K562 (cell line): ENCODE measurements at regions not wholly inside any gene's neighbourhood (a gene's known extent, or its start where the extent isn't known, plus 50 kb on each side); places are given as distances from the start of the nearest gene placed in this dataset.

ENCODE experiments used
- ATAC-seq: fragments of 200-7000 bp; cut with Tn5 transposase; 3 replicates; pipeline ENCODE4 v1.9.1; 2020; ENCODE audit warnings: moderate library complexity
- BruUV-seq: library from RNA; stranded (reverse); fragments of 400-500 nt; replicated peaks from 2 replicates; lab custom pipeline; 2021; lab: Mats Ljungman, UMichigan
- CTCF ChIA-PET: fragments of 300-600 bp; formaldehyde crosslinking; extraction: SDS; loops from one replicate; lab custom pipeline; 2021; ENCODE audit warnings: low intra/inter-chr PET ratio; lab: Yijun Ruan, JAX
- POLR2A ChIA-PET: fragments of 300-600, 350-650 bp; sonication (Branson Sonifier 250); formaldehyde crosslinking; extraction: SDS; loops from one replicate; lab custom pipeline; 2021; ENCODE audit warnings: antibody characterized with exemption, inconsistent platforms; lab: Yijun Ruan, JAX
- DNase-seq, 4 experiments: peaks; one replicate each; pipeline versions ENCODE4 v3.0.0 to v3.0.0-alpha.2; 2011 to 2018; ENCODE audit warnings: low spot score in 3 of 4, mixed read lengths in 3 of 4; ENCODE audit errors: extremely low read depth in 1 of 4
- FAIRE-seq: peaks from 2 replicates; lab custom pipeline; 2011; peaks lifted over from hg19 to GRCh38; lab: Jason Lieb, UNC
- H2AFZ ChIP-seq: 2 replicates; pipeline ENCODE4 v1.6.0; 2011; ENCODE audit warnings: low read depth, low read length, control low read depth, inconsistent platforms
- H3K27ac ChIP-seq: fragments of 200-600 bp; 3 replicates; pipeline ENCODE4 v1.8.0; 2011; ENCODE audit warnings: low read depth, mild to moderate bottlenecking, control low read depth, inconsistent platforms, low read length, moderate library complexity, mixed read lengths; ENCODE audit errors: extremely low read depth
- H3K27me3 ChIP-seq, 2 experiments: fragments of 300-600 bp in 1 of 2; 2 replicates in 1 of 2; 3 replicates in 1 of 2; pipeline versions ENCODE4 v1.6.0 to v1.8.0; 2011; ENCODE audit warnings: inconsistent platforms in 2 of 2, low read length in 2 of 2, mild to moderate bottlenecking in 1 of 2, mixed read lengths in 1 of 2, moderate library complexity in 1 of 2; ENCODE audit not compliant: control insufficient read depth in 2 of 2, insufficient read depth in 2 of 2
- H3K36me3 ChIP-seq: fragments of 300-600 bp; 3 replicates; pipeline ENCODE4 v1.8.0; 2011; ENCODE audit warnings: mild to moderate bottlenecking, low read length, inconsistent platforms; ENCODE audit not compliant: control insufficient read depth, insufficient read depth
- H3K4me1 ChIP-seq, 2 experiments: fragments of 200-600 bp in 1 of 2; replicated peaks in 1 of 2; 2 replicates in 1 of 2; 3 replicates in 1 of 2; pipeline versions ENCODE4 v1.5.1 to v1.8.0; 2011; ENCODE audit warnings: inconsistent platforms in 2 of 2, low read length in 2 of 2, mild to moderate bottlenecking in 1 of 2, mixed read lengths in 1 of 2, moderate library complexity in 1 of 2; ENCODE audit not compliant: control insufficient read depth in 2 of 2, insufficient read depth in 2 of 2
- H3K4me2 ChIP-seq: 2 replicates; pipeline ENCODE4 v1.6.1; 2011; ENCODE audit warnings: low read length, control low read depth, inconsistent platforms, mixed read lengths; ENCODE audit not compliant: insufficient read depth
- H3K4me3 ChIP-seq: fragments of 200-600 bp; sonication (generic), shearing (Covaris generic); 2 replicates; pipeline ENCODE4 v1.5.1; 2016; ENCODE audit warnings: control low read depth, inconsistent platforms
- H3K79me2 ChIP-seq: fragments of 200-600 bp; 3 replicates; pipeline ENCODE4 v1.8.0; 2011; ENCODE audit warnings: low read length, inconsistent platforms; ENCODE audit not compliant: control insufficient read depth, insufficient read depth
- H3K9ac ChIP-seq, 2 experiments: 2 replicates each; pipeline versions ENCODE4 v1.6.0 to v1.6.1; 2011; ENCODE audit warnings: low read depth in 2 of 2, low read length in 2 of 2, control low read depth in 1 of 2, inconsistent platforms in 1 of 2, mild to moderate bottlenecking in 1 of 2, mixed read lengths in 1 of 2; ENCODE audit not compliant: insufficient read depth in 1 of 2
- H3K9me1 ChIP-seq: one replicate; pipeline ENCODE4 v1.6.0; 2011; ENCODE audit warnings: inconsistent platforms, mild to moderate bottlenecking, low read length, moderate library complexity; ENCODE audit not compliant: control insufficient read depth, insufficient read depth
- H3K9me3 ChIP-seq: replicated peaks from 2 replicates; pipeline ENCODE4 v1.5.1; 2011; ENCODE audit warnings: low read depth, low read length, inconsistent platforms; ENCODE audit not compliant: control insufficient read depth, insufficient read depth
- H4K20me1 ChIP-seq: replicated peaks from 2 replicates; pipeline ENCODE4 v1.6.1; 2011; ENCODE audit warnings: low read length, inconsistent platforms, mixed read lengths; ENCODE audit not compliant: control insufficient read depth, insufficient read depth
- E2F8 ChIP-seq: fragments of 450-650 bp; IDR thresholded peaks from 2 replicates; pipeline ENCODE4 v1.7.1; 2018; ENCODE audit warnings: mild to moderate bottlenecking, low read depth; ENCODE audit not compliant: partially characterized antibody
- ELK1 ChIP-seq: sonication (generic); formaldehyde crosslinking; IDR thresholded peaks from 2 replicates; pipeline ENCODE4 v1.8.1; 2022; ENCODE audit warnings: missing genetic modification reagents
- ETS2 ChIP-seq: IDR thresholded peaks from 2 replicates; pipeline ENCODE4 v1.6.1; 2016; ENCODE audit warnings: borderline replicate concordance, missing genetic modification characterization, mild to moderate bottlenecking, moderate library complexity, missing compliant biosample characterization; ENCODE audit not compliant: poor library complexity, severe bottlenecking
- FOXA3 ChIP-seq, 2 experiments: fragments of 450-650 bp in 1 of 2; sonication (generic) in 1 of 2; formaldehyde crosslinking; IDR thresholded peaks in 1 of 2; conservative IDR thresholded peaks in 1 of 2; 2 replicates each; pipeline versions ENCODE4 v1.4.0 to v1.8.0; 2020 to 2022; ENCODE audit warnings: mild to moderate bottlenecking in 2 of 2, missing genetic modification reagents in 1 of 2
- LCOR ChIP-seq: sonication (generic); formaldehyde crosslinking; IDR thresholded peaks from 2 replicates; pipeline ENCODE4 v1.8.0; 2022; ENCODE audit warnings: mild to moderate bottlenecking, missing genetic modification reagents
- NCOA2 ChIP-seq, 2 experiments: fragments of 450-650 bp; IDR thresholded peaks; 2 replicates each; pipeline ENCODE4 v1.6.1; 2018; ENCODE audit warnings: mild to moderate bottlenecking in 2 of 2, moderate library complexity in 1 of 2; ENCODE audit not compliant: partially characterized antibody in 2 of 2
- RBM34 ChIP-seq: fragments of 200-400 bp; formaldehyde crosslinking; IDR thresholded peaks from 2 replicates; pipeline ENCODE4 v1.6.1; 2018; ENCODE audit warnings: low read length, borderline replicate concordance; ENCODE audit not compliant: insufficient read depth
- SAFB2 ChIP-seq: fragments of 200-400 bp; formaldehyde crosslinking; IDR thresholded peaks from 2 replicates; pipeline ENCODE4 v1.6.1; 2018; ENCODE audit warnings: borderline replicate concordance, low read length, low read depth, moderate library complexity; ENCODE audit not compliant: severe bottlenecking
- STAT5A ChIP-seq: IDR thresholded peaks from 2 replicates; pipeline ENCODE4 v1.6.1; 2012; ENCODE audit warnings: low read length, inconsistent platforms, borderline replicate concordance
- TAL1 ChIP-seq: fragments of 450-650 bp; IDR thresholded peaks from 2 replicates; pipeline ENCODE4 v1.6.1; 2016; ENCODE audit warnings: mild to moderate bottlenecking
- ZNF146 ChIP-seq: IDR thresholded peaks from one replicate; pipeline ENCODE4 v1.6.1; 2018; ENCODE audit warnings: missing compliant biosample characterization; ENCODE audit not compliant: unreplicated experiment
- ZNF239 ChIP-seq: fragments of 250-450 bp; sonication (Bioruptor Pico); IDR thresholded peaks from 2 replicates; pipeline ENCODE4 v1.4.0; 2020; ENCODE audit warnings: mild to moderate bottlenecking
- ZNF668 ChIP-seq: fragments of 250-450 bp; sonication (Bioruptor Pico); IDR thresholded peaks from 2 replicates; pipeline ENCODE4 v1.8.0; 2022; ENCODE audit warnings: mild to moderate bottlenecking, inconsistent platforms
- WGBS: fragments of 100-300 bp; shearing (Covaris generic); methylation state at CpG from one replicate; pipeline ENCODE4 v1.1.6; 2016; ENCODE audit warnings: low coverage, mixed read lengths; ENCODE audit not compliant: insufficient coverage; ENCODE audit errors: missing lambda C conversion rate; 5-methylcytosine and 5-hydroxymethylcytosine counted together
- in situ Hi-C: fragments of 300-500 bp; cut with MboI; formaldehyde crosslinking; loops from 4 replicates; pipeline ENCODE4 v1.15.0; 2018; ENCODE audit warnings: inconsistent platforms, mixed read lengths
- intact Hi-C: fragments of 100-400 bp; cut with micrococcal nuclease; formaldehyde crosslinking; loops from 2 replicates; pipeline ENCODE4 v1.14.2; 2022

GRCh38 chr3:86766331-86766730, 224.6 kb downstream of the VGLL3 start:
- DNase-seq = no peak
- ChIA-PET CTCF (no interaction called here), POLR2A (no interaction called here)
- H3K27me3 ChIP-seq = no peaks in the 10 kb centered on the region
- no peaks in the 10 kb centered on the region for H3K79me2 ChIP-seq
- H3K4me3 ChIP-seq = no peak overlapping the region
- no TSS peak for BruUV-seq
- H2AFZ ChIP-seq = no peak overlapping the region
- FAIRE-seq = no peak
- H3K9me1 ChIP-seq = no peaks in the 10 kb centered on the region
- H3K36me3 ChIP-seq = no peaks in the 10 kb centered on the region
- no peak for ATAC-seq
- H3K4me1 ChIP-seq = no peaks in the 10 kb centered on the region
- H3K27ac ChIP-seq = no peak overlapping the region
- no peak overlapping the region for H3K9ac ChIP-seq
- in situ Hi-C loops = no loop called here
- 0% methylated on average over 2 of the region's 2 CpGs for WGBS
- H4K20me1 ChIP-seq = no peaks in the 10 kb centered on the region
- TF ChIP-seq ETS2 = no peak
- no peak for TF ChIP-seq LCOR (CRISPR knock-in tag)
- TF ChIP-seq ZNF668 (CRISPR knock-in tag) = no peak
- TF ChIP-seq ZNF146 = no peak
- no peak for TF ChIP-seq SAFB2
- no peak for TF ChIP-seq NCOA2 (IDR thresholded peaks at IDR 0.05; ENCODE audit: partially characterized antibody in 2 of 2)
- no peak for TF ChIP-seq FOXA3 (CRISPR knock-in tag; conservative IDR thresholded peaks at IDR 0.05 in 1 of 2, IDR thresholded peaks at IDR 0.05 in 1 of 2)
- TF ChIP-seq ZNF239 (CRISPR knock-in tag) = no peak
- no peak for TF ChIP-seq ELK1 (CRISPR knock-in tag)
- TF ChIP-seq E2F8 = no peak
- TF ChIP-seq TAL1 = no peak
- TF ChIP-seq STAT5A = no peak
- TF ChIP-seq RBM34 = no peak
- H3K4me2 ChIP-seq = no peak overlapping the region
- no peaks in the 10 kb centered on the region for H3K9me3 ChIP-seq
- intact Hi-C loops = no loop called here
